Upper lobe of left lung (tissue), 4 donors: ENCODE measurements at regions not wholly inside any gene's neighbourhood (a gene's known extent, or its start where the extent isn't known, plus 50 kb on each side); places are given as distances from the start of the nearest gene placed in this dataset.
"Not testable (repeated sequence)": the region's sequence is repeated elsewhere in the genome, so short reads cannot be mapped to it uniquely, and the experiment has no call there.

Experiments
- CTCF ChIP-seq, 6 experiments: fragments of 450-650 bp in 4 of 6; fragments of 200-600 bp in 2 of 6; sonication (generic) in 2 of 6; IDR thresholded peaks; one replicate each; pipeline ENCODE4 v1.5.1; 2016 to 2019; ENCODE audit warnings: antibody characterized with exemption in 6 of 6
- POLR2A ChIP-seq, 4 donors: fragments of 450-650 bp; IDR thresholded peaks; one replicate each; pipeline ENCODE4 v1.5.1; 2016 to 2017; ENCODE audit warnings: antibody characterized with exemption in 4 of 4, mild to moderate bottlenecking in 2 of 4
- POLR2AphosphoS5 ChIP-seq, 2 donors: sonication (generic); formaldehyde crosslinking; IDR thresholded peaks; one replicate each; pipeline ENCODE4 v1.5.1; 2017; ENCODE audit warnings: antibody characterized with exemption in 2 of 2

- TF ChIP-seq POLR2AphosphoS5, CTCF, POLR2A (IDR thresholded peaks at IDR 0.05): not testable (repeated sequence)
These were observed 230.2 kb downstream of the PYDC2 start for GRCh38 chr3:191691184-191691583.
